Astrocyte of the spinal cord (primary cell): ENCODE measurements at regions not wholly inside any gene's neighbourhood (a gene's known extent, or its start where the extent isn't known, plus 50 kb on each side); places are given as distances from the start of the nearest gene placed in this dataset.

Experiments
- DNase-seq: peaks from one replicate; pipeline ENCODE4 v3.0.0; 2011; ENCODE audit warnings: low read depth, low spot score
- H3K4me3 ChIP-seq: 2 replicates; pipeline ENCODE4 v1.5.1; 2011; ENCODE audit warnings: low read depth, mild to moderate bottlenecking, low read length, moderate library complexity
- in situ Hi-C: cut with HindIII; loops from 2 replicates; pipeline ENCODE4 v1.10.0; 2017; ENCODE audit warnings: low sequenced_read_pairs
- TF ChIP-seq, protein P1 (sequence below): IDR thresholded peaks from 2 replicates; pipeline ENCODE4 v1.5.1; 2012; ENCODE audit warnings: low read depth, mild to moderate bottlenecking, low read length, inconsistent platforms

DNA sequence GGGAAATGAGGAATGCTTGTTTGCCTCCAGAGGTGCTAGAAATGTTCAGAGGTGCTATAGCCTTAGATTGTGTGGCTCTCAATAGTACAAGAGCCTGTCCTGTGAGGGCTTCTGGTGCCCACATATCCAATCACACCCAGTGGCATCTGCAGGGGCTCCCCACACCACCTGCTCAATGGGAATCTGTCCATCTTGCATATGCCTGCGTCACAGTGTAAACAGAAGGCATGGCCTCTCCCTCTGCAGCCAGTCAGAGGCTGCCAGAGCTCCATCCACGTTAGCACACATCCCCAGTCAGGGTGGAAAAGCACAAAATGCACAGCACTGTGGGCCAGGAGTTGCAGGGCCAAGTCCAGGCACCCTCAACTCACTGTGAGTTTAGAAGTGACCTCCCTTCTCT, 113.6 kb upstream of the GRIK3 start:
- TF ChIP-seq, protein P1, sequence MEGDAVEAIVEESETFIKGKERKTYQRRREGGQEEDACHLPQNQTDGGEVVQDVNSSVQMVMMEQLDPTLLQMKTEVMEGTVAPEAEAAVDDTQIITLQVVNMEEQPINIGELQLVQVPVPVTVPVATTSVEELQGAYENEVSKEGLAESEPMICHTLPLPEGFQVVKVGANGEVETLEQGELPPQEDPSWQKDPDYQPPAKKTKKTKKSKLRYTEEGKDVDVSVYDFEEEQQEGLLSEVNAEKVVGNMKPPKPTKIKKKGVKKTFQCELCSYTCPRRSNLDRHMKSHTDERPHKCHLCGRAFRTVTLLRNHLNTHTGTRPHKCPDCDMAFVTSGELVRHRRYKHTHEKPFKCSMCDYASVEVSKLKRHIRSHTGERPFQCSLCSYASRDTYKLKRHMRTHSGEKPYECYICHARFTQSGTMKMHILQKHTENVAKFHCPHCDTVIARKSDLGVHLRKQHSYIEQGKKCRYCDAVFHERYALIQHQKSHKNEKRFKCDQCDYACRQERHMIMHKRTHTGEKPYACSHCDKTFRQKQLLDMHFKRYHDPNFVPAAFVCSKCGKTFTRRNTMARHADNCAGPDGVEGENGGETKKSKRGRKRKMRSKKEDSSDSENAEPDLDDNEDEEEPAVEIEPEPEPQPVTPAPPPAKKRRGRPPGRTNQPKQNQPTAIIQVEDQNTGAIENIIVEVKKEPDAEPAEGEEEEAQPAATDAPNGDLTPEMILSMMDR = no peak
- H3K4me3 ChIP-seq = no peak overlapping the region
- no peak for DNase-seq
- in situ Hi-C loops = no loop called here

DNA sequence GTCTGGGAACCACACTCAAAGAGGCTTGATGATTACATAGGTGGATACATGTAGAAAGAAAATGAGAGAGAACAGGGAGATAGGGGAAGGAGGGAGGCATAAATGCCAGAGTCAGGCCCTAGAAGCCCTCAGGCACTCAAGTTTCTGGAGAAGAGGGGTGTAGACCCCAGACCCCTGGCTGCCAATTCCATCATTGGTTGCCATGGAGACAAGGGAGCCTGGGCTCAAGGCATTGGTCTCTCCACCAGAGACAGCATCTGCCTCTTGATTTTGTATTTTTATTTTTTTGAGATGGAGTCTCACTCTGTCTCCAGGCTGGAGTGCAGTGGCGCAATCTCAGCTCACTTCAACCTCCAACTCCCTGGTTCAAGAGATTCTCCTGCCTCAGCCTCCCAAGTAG, 114.3 kb upstream of the GRIK3 start:
- TF ChIP-seq, protein P1 = no peak
- H3K4me3 ChIP-seq = no peak overlapping the region
- in situ Hi-C loops = no loop called here
- DNase-seq = no peak

DNA sequence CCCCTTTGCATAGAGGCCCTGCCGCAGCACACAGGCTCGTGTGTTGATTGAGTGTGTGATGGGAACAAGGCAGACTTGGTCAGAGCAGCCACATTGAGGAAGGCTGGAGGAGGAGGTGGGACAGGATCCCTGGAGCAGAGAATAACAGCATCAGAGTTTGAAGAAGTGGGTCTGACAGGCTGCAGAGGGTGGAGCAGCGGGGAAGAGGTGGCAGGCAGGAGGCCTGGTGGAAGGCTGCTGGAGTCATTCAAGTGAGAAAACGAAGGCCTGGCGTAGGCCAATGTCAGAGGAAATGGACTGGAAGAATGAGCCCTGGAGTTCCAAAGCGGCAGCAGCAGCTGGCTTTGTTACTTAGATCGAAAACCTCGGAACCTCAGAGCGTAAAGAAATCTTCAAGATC, 115.0 kb upstream of the GRIK3 start:
- H3K4me3 ChIP-seq = no peak overlapping the region
- in situ Hi-C loops = no loop called here
- no peak for DNase-seq
- TF ChIP-seq, protein P1 = no peak

DNA sequence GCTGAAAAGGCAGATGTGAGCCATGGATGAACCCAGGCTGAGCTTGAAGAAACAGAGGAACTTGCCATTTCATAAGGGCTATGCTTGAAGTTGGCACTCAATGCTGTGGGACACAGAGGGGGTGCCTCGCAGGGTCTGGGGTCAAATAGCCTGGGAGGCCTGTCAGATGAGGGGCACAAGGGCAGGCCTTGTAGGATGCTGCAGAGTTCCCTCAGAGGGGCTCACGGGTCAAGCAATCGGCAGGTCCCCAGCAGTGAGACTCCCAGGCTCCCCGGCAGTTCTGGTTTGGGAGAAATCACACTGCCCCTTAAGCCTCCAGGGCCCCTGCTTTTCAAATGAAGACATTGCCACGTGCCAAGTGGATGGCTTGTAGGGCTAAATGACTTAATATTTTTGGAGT, 116.7 kb upstream of the GRIK3 start:
- DNase-seq = no peak
- in situ Hi-C loops = no loop called here
- TF ChIP-seq, protein P1 = no peak
- no peak overlapping the region for H3K4me3 ChIP-seq

DNA sequence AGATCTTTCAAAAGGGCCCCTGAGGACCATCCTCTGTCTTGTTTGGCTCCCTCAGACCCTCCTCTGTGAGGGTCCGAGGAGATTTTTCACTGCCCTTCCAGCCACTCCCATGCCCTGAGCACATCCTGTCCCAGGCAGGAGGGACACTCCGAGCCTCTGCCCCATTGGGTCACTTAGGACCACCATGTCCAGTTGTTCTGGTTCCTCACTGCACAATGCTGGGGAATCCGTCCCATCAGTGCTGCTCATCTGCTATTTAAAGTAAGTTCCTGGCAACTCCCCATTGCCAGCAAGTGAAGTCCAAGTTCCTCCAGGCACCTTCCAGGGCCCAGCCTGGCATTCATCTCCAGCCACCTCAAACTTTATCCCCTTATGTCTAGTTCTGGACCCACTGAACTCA, 117.5 kb upstream of the GRIK3 start:
- TF ChIP-seq, protein P1 = no peak
- no peak for DNase-seq
- in situ Hi-C loops = no loop called here
- H3K4me3 ChIP-seq = no peak overlapping the region

DNA sequence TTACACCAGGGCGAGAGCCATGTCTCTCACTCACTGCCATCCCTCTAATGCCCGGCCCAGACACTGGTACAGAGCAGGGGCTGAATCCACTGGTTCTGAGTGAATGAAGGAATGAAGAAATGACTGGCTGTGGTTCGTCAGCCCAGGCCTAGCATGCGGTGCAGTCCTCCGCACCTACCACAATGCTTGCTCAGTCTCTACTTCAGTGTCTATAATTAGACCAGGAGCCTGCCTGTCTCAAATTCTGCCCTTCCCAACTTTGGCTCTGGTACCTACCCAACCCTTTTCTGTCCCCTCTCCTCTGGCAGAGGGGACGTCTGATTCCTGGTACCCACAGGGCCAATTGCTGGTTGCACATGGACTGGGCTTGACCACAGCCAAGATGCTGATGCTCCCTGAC, 118.2 kb upstream of the GRIK3 start:
- TF ChIP-seq, protein P1 = no peak
- DNase-seq = no peak
- in situ Hi-C loops = no loop called here
- no peak overlapping the region for H3K4me3 ChIP-seq
